ENCODE measurements at regions not wholly inside any gene's neighbourhood (a gene's known extent, or its start where the extent isn't known, plus 50 kb on each side); places are given as distances from the start of the nearest gene placed in this dataset.
"Not testable (repeated sequence)": the region's sequence is repeated elsewhere in the genome, so short reads cannot be mapped to it uniquely, and the experiment has no call there.

- DNase-seq: no peak
These were observed 53.8 kb downstream of the COX7C start for GRCh38 chr5:86671536-86671935.

DNA sequence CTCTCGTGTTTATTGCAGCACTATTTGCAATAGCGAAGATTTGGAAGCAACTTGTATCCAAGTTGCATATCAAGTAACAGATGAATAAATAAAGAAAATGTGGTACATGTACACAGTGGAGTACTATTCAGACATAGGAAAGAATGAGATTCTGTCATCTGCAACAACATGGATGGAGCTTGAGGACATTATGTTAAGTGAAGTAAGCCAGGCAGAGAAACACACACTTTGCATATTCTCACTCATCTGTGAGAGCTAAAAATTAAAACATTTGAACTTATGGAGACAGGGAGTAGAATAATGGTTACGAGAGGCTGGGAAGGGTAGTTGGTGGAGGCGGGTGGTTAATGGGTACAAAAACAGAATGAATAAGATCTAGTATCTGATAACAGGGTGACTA, 56.3 kb downstream of the COX7C start:
- no peak for DNase-seq

GRCh38 chr5:86675311-86675710, 57.6 kb downstream of the COX7C start:
- DNase-seq: no peak

- peak; percentile 27 for DNase-seq
These were observed 61.8 kb downstream of the COX7C start for GRCh38 chr5:86679529-86679928.

DNA sequence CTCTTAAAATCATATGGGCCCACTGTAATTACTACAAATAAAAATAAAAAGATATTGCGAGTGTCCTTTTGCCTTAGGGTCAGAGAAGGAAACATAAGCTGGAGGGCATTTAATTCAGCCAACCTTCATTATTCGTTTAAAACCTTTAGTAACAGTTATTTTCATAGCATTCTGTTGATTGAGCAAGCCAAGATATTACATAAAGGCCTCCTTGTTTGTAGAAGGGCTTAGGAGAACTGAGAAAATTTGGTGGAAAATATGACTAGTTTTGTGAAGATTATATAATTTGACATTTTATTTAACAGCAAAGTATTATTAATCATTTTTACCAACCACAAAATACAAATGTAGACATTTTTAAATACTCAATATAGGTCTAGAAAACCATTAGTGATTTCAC, 62.2 kb downstream of the COX7C start:
- DNase-seq: no peak

- DNase-seq: no peak
These were observed 66.5 kb downstream of the COX7C start for GRCh38 chr5:86684222-86684621.

DNA sequence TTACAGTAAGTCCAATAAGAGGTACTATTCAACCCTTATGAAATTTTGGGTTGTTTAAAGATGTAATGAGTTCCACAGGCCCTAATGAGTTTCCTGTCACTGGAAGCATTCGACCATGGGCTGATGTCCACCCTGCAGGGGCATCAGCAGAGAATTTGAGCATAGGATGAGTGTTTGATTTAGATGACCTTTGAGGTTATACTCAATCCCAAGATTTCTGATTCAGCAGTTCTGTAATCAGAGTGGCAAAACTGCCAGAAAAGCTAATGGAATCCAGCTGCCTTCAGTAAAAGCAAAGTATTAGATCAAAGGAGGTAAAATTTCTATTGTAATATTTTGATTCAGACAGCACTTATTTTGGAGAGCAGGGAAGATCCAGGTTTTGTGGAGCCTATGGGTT, 68.3 kb downstream of the COX7C start:
- no peak for DNase-seq

GRCh38 chr5:86688406-86688805, 70.7 kb downstream of the COX7C start:
- DNase-seq: no peak

- DNase-seq: no peak
These were observed 71.5 kb downstream of the COX7C start for GRCh38 chr5:86689103-86689729.

GRCh38 chr5:86709157-86709881, 91.6 kb downstream of the COX7C start:
- DNase-seq: no peak

GRCh38 chr5:86716121-86716520, 98.4 kb downstream of the COX7C start:
- no peak for DNase-seq

GRCh38 chr5:86731319-86732117, 113.8 kb downstream of the COX7C start:
- not testable (repeated sequence) for DNase-seq

GRCh38 chr5:86735370-86735769, 117.6 kb downstream of the COX7C start:
- no peak for DNase-seq

GRCh38 chr5:86737579-86737978, 119.8 kb downstream of the COX7C start:
- no peak for DNase-seq

- DNase-seq: no peak
These were observed 130.9 kb downstream of the COX7C start for GRCh38 chr5:86748538-86749105.

- no peak for DNase-seq
These were observed 132.1 kb downstream of the COX7C start for GRCh38 chr5:86749841-86750240.

DNA sequence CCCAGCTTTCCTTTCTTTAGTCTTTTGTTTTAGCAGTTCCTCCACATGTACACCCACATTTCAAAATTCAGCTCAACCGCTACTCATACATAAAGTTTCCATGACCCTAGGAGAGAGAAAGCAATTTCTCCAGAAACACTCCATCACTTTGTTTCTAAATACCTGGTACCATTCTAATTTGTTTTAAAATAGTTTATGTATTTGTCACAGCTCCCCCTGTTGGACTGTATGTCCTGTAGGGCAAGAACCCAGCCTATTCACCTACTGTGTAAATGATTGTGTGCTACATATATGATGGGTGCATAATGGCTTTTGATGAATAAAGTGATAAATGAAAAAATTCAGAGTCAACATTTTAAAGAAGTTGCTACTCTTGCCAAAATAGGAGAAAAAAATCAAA, 139.1 kb downstream of the COX7C start:
- DNase-seq: no peak

GRCh38 chr5:86757824-86758223, 140.1 kb downstream of the COX7C start:
- no peak for DNase-seq

- no peak for DNase-seq
These were observed 142.9 kb downstream of the COX7C start for GRCh38 chr5:86760661-86761060.

- DNase-seq: no peak
These were observed 146.2 kb downstream of the COX7C start for GRCh38 chr5:86763929-86764328.

DNA sequence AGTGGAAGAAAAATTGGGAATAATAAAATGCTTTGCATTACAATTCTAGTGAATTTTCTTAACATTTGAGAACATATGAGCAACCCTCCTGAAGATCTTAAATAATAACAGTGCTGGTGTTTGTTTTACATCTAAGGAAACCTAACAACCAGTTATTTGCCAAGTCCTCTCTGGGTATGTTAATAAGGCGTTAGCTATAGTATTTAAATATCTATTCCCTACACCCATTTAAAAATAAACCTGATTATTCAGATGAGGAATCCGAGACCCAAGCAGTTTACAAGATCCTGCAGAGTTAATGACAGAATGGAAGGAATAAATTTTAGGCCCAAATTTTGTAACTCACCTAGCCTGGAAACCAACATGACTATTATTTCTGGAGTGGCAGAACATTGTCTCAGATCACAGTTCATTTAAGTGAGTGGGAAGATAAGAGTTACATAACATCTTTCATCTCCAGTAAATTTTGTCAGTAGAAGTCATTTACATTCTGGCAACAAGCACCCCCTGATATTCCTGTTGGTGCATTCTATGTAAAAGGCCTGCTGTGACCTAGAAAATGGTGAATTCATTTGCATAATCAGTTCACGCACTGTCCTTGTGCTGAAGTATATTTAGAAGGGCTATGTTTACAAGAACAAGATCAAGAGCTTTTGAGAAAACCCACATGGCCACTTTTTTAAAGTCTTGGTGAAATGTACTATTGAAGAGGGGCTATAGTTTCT, 148.2 kb downstream of the COX7C start:
- DNase-seq: no peak

GRCh38 chr5:86768699-86769202, 151.0 kb downstream of the COX7C start:
- DNase-seq: no peak

GRCh38 chr5:86780018-86780417, 162.3 kb downstream of the COX7C start:
- no peak for DNase-seq
